ENCODE measurements at regions not wholly inside any gene's neighbourhood (a gene's known extent, or its start where the extent isn't known, plus 50 kb on each side); places are given as distances from the start of the nearest gene placed in this dataset.

DNA sequence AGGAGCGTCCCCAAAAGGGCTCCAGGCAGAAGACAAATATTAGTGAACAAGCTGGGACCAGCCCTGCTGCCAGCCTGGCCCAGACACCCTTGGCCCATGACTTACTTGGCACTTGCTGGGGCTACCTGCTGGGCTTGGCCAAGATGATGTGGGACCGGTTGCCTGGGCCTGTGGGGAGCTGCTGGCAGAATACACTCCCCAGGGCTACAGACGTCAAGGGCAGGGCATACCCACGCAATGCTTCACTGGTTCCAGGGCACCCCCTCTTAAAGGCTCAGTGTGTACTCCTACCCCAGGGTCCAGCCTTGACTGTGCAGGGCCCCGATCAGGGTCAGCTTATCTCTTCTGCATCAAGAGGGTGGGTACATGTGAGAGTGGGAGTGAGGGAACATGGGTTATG is 106.5 kb upstream of the SLC2A1 start:
- DNase-seq: no peak

DNA sequence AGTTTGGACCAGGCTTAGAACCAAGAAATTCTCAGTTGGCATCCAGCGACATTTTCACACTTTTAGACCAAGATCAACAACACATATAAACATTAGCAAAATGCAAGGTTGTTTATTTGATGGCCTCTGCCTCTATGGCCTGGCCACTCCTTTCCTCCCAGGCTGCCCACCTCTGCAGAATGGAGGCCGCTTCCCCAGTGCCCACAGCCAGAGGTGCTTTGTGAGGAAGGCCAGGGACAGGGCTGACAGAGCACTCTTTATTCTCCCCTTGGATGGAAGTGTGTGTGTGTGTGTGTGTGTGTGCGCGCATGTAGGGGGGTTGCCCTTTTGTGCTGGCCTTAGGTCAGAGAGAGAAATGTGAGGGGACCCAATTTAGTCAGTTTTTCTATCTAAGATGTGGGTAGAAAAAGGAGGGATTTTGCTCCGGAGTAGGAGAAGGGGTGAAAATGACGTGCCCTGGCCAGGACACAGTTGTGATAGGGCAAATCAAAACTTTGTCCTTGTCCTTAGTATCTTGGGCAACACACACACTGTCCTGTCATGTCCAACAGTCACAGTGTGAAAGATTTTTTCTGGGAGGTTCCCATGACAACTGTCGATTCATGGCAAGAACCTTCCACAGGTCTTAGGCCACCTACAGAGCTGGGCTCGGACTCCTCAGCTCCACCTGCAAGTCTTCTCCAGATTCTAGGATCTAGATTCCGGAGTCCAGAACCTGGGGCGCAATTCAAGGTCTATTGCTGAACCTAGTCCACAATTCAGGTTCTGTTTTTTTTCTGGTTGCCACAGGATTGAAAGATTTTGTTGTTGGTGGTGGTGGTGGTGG is 104.9 kb upstream of the SLC2A1 start:
- DNase-seq: no peak

DNA sequence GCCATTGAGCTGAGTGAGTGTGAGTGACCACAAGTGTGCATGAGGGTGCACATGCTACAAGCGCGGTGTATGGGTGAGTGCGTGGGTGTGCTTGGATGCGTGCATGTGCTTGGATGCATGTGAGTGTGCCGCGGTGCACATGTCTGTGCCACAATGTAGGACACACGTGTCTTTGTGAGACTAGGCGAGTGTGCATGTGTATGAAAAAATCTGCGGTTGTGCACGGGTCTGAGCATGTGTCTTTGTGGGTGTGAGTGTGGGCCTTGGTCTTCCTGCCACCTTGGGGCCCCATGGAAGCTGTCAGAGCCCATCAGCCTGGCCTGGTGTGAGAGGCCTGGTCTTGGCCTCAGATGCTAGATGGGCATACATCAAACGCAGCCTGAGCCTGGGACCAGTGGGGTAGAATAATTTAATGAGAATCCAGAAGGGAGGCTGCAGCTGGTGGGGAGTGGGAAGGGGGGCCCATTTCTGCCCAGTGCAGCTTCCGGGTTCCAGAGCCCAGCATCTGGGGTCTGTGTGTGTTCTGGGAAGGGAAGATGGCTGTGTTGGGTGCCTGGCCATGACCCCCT is 103.9 kb upstream of the SLC2A1 start:
- DNase-seq: no peak

DNA sequence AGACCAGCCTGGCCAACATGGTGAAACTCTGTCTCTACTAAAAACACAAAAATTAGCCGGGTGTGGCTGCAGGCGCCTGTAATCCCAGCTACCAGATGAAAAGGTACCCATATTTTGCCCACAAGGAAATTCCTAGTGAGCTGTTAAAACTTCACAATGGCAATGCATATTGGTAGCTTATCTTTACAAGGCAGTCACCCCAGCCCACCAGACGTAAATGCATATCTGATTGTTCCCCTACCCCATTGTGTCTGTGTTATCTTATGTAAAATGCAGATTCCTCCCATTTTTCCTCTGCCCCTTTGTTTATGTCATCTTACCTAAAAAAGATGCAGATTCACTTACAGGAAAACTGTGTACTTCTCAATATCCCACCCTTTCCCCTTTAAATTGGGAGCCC is 103.1 kb upstream of the SLC2A1 start:
- DNase-seq: no peak

DNA sequence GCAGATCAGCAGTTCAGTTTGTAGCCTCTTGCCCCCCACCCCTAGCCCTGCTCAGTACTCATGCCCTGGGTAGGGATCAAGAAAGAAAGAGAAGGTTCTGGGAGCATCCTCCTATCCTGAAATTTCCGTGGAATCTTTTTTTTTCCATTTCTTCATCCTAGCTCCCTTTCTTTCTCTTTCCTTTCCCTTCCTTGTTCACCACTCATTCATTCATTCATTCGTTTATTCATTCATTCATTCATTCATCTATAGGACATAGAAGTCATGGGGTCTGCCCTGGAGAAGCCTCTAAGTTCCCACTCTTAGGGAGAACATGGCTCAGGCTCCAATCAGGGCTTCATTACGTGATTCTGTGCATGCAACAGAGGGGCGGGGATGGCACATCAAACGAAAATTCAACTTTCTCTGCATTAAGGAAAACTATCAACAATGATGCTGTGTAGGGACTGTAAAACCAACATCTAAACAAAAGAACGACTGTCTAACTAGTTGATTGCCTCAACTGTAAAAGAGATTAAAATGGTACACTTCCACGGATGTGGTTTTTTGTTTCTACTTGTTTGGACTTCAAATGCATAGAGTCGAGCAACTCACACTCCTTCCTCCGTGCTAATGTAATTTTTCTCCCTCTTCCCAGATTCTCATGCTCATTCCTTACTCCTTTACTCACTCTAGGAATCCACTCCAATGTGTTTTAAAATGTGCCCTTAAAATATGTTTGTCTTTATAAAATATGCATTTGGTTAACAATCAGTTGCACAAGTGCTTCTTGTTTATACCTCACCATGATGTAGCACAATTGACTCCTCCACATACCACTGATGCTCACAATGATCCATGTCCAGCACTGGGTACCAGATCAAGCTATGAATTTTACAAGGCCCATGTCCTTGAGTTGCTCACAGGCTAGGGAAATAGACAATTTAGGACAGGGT is 101.2 kb upstream of the SLC2A1 start:
- DNase-seq: no peak

DNA sequence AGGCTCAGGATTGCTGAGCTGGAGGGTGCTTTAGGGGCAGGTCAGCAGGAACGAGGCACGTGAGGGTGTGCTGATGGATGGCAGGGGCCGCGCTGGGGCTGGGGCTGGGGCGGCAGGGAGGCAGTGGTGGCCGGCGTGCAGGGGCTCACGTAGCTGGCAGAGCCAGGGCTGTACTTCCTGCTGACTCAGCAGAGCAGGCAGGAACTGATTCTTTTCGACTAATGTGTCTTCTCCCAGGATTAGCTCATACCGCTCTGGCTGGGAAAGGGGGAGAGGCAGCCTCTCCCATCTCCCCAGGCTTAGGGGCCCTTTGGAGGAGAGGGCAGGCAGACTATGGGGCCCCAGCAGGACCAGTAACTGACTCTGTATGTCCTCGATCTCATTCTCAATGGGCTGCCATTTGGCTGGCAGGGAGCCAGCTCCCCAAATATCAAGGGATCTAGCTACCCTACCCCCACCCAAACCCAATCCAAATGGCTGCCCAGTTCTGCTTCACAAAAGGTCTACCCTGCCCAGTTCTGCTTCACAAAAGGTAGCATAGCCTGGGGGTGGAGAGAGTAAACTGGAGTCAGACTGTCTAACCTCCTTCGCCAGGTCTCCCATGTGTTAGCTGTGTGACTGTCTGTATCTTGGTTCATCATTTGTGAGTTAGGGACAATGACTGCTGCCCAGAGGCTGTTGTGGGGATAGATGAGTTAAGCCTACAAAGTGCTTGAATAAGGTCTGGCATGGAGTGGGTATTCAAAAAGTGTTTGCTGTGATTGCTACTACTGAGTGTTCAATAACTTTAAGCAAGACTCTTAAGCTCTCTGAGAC is 100.1 kb upstream of the SLC2A1 start:
- DNase-seq: peak; percentile 33

DNA sequence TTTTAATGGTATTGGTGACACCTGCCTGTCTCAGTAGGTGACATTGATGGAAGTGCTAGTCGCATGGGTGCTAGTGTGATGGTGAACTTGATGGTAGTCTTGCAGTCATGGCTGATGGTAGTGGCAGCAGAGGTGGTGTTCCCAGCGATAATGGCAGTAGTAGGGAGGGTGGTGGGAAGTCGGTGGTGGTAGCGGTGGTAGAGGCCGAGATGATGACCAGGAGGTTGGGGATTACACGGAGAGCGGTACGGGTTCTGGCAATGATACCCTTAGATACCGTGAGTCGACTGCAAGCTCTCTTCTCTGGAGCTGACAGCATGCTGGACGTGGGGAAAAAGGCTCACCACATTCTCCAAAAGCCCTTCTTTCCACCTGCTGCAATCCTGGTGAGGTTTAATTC is 99.4 kb upstream of the SLC2A1 start:
- no peak for DNase-seq

DNA sequence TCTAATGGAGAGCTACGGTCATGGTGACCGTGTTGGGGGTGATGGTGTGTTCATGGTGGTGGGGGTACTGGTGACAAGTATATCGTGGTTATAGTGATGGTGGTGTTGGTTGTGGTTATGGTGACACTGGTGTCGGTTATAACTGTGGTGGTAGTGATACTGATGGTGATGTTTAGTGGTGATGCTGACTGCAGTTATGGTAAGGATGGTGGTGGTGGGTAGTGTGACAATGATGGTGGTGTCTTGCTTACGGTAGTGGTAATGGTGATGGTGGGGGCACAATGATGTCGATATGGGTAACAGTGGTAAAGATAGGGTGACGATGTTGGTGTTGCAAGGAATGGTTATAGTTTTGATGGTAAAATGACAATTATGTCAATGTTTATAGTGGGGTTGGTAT is 98.9 kb upstream of the SLC2A1 start:
- DNase-seq: no peak

DNA sequence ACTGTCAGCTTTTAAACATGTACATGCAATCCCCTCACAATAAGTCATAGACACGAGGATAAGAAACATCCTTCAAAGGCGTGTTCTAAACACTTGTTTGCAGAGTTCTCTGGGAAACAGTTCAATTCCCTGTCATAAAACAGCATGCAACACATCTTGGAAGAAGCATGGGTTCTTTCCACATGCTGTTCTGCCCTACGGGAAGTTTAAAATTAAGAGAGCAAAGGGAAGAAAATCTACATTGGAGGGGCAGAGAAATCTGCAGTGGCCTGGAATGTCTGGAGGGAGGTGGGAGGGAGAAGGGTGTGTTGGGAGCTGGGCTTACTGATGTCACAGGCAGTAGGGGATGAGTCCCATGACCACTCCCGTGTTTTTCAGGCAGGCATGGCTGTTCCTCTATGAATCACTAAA is 98.3 kb upstream of the SLC2A1 start:
- no peak for DNase-seq

DNA sequence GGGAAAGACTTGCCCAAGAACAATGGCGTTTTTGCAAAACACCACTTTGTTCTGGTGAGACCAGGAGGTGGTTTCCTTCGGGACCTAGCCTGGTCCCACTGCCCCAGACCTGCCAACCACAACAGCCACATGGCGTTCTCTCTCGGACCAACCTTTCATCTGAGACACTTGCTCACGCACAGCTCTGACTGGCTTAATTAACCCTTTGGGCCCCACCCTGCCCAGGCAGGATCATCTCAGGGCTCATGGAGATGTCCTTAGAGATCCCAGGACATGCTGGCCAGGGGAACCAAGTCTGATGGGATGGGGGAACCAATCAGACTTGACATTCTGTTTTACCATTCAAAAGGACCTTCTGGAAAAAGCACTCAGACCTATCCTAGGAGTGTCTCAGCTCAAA is 97.8 kb upstream of the SLC2A1 start:
- no peak for DNase-seq

DNA sequence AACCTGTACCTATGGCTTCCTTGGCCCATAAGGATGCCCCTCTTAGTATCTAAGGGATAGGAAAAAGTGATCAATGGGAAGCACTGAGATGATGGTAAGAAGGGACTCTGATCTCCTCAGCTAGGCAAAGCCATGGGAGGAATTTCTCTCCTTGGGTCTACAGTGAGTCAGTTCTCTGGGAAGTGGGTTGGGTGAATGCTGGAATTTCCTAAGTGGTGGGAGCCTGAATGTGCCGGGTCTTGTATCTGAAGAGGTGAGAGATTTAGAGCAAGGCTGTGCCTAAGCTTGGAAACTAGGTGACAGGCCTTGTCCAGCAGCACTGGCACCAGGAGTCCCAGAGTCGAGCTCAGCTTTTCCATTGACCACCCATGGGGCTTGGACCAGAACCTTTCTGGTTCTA is 96.3 kb upstream of the SLC2A1 start:
- no peak for DNase-seq

DNA sequence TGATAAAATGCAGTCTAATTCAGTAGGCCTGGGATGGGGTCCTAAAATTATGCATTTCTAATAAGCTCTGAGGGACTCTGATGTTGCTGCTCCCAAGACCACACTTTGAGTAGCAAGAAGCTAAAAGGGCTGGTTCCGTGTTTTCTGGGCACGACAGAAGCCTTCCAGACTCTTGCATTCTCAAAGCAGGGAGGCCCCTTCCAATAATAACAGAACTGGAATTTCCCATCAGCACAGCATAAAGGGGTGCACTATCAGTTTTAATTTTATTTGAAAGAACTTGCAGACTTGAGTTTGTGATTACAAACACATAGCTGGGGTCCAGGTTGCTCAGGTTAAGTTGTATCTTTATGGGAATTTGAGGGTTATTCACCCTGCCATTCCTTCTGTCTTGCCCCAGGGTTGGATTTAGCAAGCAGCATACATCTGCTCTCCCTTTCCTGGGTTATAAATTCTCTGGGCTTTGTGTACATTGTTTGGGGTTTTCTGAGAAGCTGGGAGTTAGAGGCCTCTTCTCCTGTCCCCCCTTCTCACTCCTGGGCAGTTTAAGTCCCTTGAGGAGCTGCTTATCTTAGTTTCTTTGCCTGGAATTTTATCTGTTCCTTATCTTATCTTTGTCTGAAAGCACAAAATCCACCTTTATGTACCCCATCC is 94.2 kb upstream of the SLC2A1 start:
- DNase-seq: no peak

DNA sequence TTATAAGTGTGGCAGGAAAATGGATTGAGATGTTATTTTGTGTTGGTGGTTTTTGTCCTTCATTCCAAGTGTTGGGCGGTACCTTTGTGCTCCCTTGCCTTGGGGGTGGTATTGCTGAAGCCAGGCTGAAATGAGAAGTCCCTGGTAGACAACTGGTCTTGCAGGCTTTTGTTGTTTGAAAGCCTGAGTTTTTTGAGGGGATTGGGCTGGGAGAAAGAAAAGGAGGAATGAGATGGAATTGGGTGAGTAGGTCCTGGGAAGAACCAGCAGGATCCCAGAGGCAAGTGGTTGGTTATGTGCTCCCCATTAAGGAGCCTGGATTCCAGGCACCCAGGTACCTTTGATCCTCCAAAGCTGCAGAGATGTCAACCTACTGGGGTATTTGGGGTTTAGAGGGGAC is 93.7 kb upstream of the SLC2A1 start:
- no peak for DNase-seq

DNA sequence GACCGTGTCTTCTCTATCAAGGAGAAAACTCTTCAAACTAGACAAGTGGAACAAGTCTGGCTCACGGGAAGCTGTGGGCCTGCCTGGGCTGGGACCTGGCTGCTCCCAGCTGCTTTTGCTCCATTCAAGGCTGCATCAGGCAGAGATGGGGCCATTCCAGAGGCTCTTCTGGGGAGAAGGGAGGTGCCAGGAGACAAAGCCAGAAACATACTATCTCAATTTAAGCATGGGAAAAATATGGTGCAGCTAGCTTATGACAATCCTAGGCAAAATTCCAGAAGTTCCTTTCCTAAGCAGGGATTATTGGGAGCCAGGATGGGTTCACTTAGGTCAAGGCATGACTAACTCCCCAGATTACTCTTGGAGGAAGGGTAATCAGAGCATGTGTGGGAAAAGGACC is 90.8 kb upstream of the SLC2A1 start:
- DNase-seq: no peak

DNA sequence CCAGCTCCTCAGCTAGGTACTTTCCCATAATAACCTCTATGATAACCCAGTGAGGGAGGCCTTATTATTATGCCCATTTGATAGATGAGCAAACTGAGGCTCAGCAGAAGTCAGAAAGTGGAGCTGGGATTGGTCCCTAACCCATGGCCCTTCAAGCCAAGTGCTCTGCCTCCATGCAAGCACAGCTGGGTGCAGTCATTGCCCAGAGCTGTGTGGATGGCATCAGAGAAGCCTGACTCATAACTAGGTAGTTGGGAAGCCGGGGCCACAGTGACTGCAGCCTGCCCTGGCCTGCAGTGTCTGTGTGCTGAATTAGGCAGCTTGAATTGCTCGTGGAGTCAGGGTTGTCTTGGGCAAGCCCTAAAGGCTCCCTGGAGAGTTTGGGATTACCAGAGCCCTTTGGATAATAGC is 89.9 kb upstream of the SLC2A1 start:
- no peak for DNase-seq

DNA sequence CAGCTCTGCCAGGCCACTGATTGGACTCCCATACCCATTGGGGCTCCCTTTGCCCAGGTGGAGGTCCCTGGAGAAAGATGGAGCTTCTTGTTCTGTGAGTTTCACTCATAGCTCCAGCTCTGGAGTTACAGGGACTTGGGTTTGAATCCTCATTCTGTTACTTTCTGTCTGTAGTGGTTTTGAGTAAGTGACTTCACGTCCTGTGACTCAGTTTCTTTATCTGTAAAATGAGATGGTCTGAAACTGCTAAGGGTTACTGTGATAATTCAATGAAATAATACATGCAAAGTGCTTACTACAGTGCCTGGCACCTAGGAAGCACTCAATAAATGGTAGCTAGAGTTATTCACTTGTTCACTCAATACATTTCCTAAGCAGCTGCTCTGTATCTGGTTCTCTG is 88.5 kb upstream of the SLC2A1 start:
- DNase-seq: no peak

DNA sequence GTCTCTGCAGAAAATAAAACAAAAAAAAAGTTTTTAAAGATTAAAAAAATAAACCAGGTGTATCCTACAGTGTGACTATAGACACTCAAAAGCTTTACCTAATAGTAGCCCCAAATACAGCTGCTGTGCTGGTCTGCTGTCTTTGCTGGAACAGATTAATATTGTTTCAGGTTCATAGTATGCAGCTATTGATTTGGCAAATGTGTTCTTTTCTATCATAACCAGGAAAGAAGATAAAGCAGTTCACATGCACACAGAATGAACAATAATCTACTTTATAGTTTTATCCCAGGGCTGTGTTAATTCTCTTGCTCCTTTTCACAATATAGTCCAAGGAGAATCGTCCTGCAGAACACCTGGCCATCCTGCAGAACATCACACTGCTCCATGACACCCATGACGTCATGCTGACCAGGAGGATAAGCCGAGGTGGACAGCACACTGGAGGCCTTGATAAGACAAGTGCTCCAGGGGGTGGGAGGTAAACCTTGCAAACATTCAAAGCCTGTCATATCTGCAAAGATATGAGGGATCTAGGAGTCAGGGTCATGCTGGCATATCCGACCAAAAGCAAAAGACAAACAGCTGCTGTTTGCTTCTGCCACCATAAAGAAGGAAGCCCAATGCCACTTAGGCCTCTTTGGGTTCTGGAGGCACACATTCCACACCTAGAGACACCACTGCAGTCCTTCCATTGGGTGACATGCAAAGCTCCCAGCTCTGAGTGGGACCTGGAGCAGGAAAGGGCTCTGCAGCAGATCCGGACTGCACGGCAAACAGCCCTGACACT is 86.1 kb upstream of the SLC2A1 start:
- DNase-seq: no peak

DNA sequence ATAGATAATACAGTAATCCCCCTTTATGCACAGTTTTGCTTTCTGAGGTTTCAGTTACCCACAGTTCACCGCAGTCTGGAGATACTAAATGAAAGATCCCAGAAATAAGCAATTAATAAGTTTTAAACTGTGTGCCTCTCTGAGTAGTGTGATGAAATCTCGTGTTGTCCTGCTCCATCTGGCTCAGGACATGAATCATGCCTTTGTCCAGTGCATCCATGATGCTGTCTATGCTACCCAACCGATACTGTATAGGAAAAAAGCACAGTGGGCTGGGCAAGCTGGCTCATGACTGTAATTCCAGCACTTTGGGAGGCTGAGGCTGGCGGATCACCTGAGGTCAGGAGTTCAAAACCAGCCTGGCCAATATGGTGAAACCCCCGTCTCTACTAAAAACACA is 85.0 kb upstream of the SLC2A1 start:
- DNase-seq: no peak

DNA sequence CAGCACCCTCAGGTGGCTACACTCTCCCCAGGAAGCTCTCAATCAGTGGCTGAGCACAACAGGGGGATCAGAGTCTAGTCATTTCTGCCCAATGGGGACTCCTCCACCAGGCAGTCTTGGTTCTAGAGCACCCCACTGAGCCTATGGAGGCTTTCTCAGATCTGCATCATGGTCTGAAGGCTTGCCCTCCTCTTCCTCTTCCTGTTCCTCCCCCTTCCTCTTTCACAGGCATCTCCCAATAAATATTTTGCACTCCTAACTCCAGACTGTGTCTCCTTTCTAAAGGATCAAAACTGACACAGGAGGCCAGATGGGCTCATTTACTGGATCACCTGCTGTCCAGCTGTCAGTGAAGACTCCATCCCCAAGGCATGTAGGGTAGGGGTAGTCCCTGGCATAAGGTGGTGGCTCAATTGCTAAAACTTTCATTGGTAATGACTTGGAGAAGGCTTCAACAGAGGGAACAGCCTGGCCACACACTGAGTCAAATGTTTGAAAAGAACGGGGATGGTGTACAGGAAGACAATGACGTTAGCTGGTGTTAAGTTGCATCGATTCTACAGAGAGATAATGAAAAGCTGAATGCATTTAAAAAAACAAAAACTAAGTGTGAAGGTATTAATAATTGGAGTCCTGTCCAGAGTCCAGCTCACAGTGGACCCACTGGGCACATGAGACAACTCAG is 84.2 kb upstream of the SLC2A1 start:
- no peak for DNase-seq

DNA sequence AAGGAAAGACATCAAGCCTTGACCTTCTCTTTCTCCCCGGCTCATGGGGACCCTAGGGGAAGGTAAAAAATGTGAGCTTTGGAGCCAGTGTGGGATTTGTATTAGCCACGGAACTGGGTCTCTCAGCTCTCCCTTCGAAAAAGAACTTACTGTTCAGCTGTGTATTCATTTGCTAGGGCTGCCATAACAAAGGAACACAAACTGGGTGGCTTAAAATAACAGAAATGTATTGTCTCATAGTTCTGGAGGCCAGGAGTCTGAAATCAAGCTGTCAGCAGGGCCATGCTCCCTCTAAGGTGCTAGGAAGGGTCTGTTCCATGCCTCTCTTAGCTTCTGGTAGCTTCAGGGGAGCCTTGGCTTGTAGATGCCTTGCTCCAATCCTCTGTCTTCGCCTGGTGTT is 83.5 kb upstream of the SLC2A1 start:
- no peak for DNase-seq

DNA sequence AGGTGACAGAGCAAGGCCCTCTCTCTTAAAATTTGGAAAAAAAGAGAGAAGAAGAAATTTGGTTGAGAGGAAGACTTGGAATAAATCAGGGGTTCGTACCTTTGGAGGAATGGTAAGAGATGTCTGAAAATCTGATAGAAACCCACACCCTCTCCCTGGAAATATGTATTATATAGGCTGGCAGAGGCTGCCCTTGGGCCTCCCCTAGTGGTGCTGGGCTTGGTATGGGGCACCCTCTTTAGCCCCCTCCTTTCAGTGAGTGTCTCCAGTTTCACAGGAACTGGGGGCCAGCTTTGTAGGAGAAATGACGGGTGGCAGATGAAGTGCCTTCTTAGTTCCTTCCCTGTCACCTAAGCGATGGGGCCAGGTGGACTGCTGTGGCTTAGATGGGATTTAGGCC is 82.9 kb upstream of the SLC2A1 start:
- DNase-seq: no peak
